Muscle of leg (tissue), 3 donors: ENCODE measurements at regions not wholly inside any gene's neighbourhood (a gene's known extent, or its start where the extent isn't known, plus 50 kb on each side); places are given as distances from the start of the nearest gene placed in this dataset.

ENCODE experiments used
- DNase-seq: peaks from one replicate; pipeline ENCODE4 v3.0.0; 2013
- H3K27ac ChIP-seq: one replicate; pipeline ENCODE4 v1.5.1; 2013; ENCODE audit warnings: mild to moderate bottlenecking, low read length, control low read depth
- H3K27me3 ChIP-seq: one replicate; pipeline ENCODE4 v1.6.1; 2013; ENCODE audit warnings: low read length; ENCODE audit not compliant: control insufficient read depth, insufficient read depth
- H3K36me3 ChIP-seq: one replicate; pipeline ENCODE4 v1.6.1; 2013; ENCODE audit warnings: low read length; ENCODE audit not compliant: control insufficient read depth, insufficient read depth
- H3K4me1 ChIP-seq: one replicate; pipeline ENCODE4 v1.6.1; 2013; ENCODE audit warnings: low read length; ENCODE audit not compliant: control insufficient read depth, insufficient read depth
- H3K4me3 ChIP-seq: one replicate; pipeline ENCODE4 v1.5.1; 2013; ENCODE audit warnings: low read length, control low read depth
- H3K9me3 ChIP-seq: replicated peaks from 2 replicates; pipeline ENCODE4 v1.6.1; 2013; ENCODE audit warnings: low read depth, low read length; ENCODE audit not compliant: control insufficient read depth
- WGBS: methylation state at CpG from one replicate; pipeline ENCODE4 v1.1.5; 2013; ENCODE audit warnings: missing lambda C conversion rate; ENCODE audit not compliant: insufficient coverage; 5-methylcytosine and 5-hydroxymethylcytosine counted together

DNA sequence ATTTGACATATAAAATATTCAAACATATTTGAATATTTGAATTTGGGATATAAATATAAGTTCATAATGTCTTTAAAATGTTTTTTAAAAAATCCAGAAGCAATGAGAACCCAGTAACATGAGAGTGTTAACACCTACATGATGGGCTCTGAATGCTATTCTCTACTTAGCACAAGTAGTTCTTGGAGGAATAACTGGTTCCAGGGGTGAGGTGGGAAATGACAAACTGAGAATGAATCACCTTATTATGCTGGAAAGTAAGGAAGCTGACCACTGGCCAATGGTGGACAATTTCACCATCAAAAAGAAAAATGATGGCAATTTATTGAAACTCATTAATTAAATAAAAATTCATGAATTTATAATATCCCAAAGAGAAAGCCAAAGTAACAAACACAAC lies 79.6 kb upstream of the NABP1 start:
- no peaks in the 10 kb centered on the region for H3K27me3 ChIP-seq
- no peak overlapping the region for H3K4me3 ChIP-seq
- no peak overlapping the region for H3K27ac ChIP-seq
- no peaks in the 10 kb centered on the region for H3K36me3 ChIP-seq
- H3K9me3 ChIP-seq = no peaks in the 10 kb centered on the region
- no peak for DNase-seq
- no peaks in the 10 kb centered on the region for H3K4me1 ChIP-seq

DNA sequence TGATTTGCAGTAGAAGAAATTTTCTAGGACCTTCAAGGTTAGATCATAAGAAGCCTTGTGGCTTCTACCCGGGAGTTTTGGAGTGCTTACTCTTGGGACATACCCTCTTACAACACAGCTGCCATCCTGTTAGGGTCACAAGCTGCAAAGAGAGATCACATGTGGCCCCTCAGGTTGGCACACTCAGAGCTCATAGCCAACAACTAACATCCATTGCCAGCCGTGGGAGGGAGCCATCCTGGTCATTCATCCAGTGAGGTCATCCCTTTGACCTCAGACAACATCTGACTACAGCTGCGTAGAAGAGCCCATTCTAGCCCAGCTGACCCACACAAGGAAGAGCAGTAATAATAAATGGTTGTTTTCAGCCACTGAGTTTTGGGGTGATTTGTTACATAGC lies 76.9 kb upstream of the NABP1 start:
- Histone ChIP-seq H3K27me3 (no peaks in the 10 kb centered on the region), H3K9me3 (no peaks in the 10 kb centered on the region), H3K36me3 (no peaks in the 10 kb centered on the region), H3K4me3 (no peak overlapping the region), H3K4me1 (no peaks in the 10 kb centered on the region), H3K27ac (no peak overlapping the region)
- no peak for DNase-seq
- WGBS = 88% methylated on average over 1 of the region's 3 CpGs

DNA sequence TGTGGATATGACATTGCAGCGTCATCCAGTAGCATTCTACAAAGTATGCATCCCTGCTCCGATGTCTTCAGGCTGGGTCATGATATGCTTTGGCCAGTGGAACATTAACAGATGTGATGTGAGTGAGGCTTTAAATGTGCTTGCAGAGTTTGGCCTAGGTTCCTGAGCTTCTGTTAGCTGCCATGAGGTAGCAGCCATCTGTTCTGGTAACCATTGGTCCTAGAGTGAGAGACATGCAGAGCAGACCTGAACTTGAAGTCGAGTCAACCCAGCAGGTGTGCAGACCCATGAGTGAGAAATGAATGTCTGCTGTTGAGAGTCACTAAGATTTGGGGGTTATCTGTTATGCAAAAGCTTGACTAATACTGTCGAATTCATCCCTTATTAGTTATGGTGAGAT lies 73.8 kb upstream of the NABP1 start:
- Histone ChIP-seq H3K4me1 (no peaks in the 10 kb centered on the region), H3K27ac (no peak overlapping the region), H3K27me3 (no peaks in the 10 kb centered on the region), H3K9me3 (no peaks in the 10 kb centered on the region), H3K4me3 (no peak overlapping the region), H3K36me3 (no peaks in the 10 kb centered on the region)
- 20% methylated on average over 1 of the region's 4 CpGs for WGBS
- DNase-seq = no peak

DNA sequence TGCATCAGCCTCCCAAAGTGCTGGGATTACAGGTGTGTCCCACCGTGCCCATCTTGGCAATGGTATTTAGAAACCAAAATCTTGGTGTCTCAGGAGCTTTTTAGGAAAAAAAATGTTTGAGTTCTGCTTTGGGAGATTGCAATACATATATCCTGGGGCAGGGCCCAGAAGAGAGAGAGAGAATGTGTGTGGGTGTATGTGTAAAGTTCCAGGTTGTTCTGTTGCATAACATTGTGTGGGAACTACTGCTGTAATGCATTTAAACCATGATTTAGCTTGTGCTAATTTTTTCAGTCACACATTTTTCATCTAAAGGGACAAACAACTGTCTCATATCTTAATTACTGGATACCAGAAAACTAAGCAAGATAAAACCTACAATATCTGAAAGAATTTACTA lies 70.8 kb upstream of the NABP1 start:
- Histone ChIP-seq H3K27me3 (no peaks in the 10 kb centered on the region), H3K36me3 (no peaks in the 10 kb centered on the region), H3K4me3 (no peak overlapping the region), H3K9me3 (no peaks in the 10 kb centered on the region), H3K4me1 (no peaks in the 10 kb centered on the region), H3K27ac (no peak overlapping the region)
- DNase-seq = no peak
- WGBS = no CpG with 5 or more reads among the region's 1 CpG

DNA sequence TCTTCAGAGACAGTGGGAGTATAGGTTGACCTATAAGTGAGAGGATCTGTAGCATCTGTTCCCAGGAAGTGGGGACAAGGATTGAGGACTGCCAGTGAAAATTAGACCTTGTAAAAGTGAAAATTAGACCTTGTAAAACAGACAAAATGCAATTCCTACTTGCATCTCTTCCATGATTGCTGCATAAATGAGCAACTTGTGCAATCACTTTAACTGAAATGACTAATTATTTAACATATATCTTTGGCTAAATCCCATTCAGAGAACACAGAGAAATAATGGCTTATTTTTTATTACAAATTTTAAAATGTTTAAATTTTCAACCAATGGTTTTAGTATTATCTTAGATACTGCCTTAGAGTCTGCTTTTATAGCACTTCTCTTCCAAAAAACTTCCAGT lies 67.2 kb upstream of the NABP1 start:
- no peaks in the 10 kb centered on the region for H3K4me1 ChIP-seq
- H3K27me3 ChIP-seq = no peaks in the 10 kb centered on the region
- DNase-seq = no peak
- no peaks in the 10 kb centered on the region for H3K36me3 ChIP-seq
- H3K4me3 ChIP-seq = no peak overlapping the region
- no peaks in the 10 kb centered on the region for H3K9me3 ChIP-seq
- no peak overlapping the region for H3K27ac ChIP-seq

DNA sequence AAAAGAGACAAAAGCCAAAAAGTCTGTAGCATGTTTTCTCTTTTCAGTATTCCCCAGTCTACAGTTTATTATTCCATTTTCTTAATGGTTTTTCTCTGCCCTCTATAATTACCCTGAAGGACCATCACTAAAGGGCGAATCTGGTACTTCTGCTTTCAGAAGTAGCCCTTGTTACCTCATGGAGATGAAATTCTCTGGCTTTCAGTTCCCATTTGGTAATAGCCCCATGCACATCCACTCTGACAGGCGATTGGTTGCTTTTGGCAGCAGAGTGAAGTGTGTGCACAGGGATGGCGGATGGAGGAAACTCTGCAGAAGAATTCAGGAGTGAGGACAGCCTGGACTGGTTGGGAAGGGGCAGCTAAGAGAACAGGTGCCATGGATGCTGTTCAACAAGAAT lies 66.3 kb upstream of the NABP1 start:
- H3K36me3 ChIP-seq = no peaks in the 10 kb centered on the region
- DNase-seq = peak; percentile 72
- H3K4me1 ChIP-seq = no peaks in the 10 kb centered on the region
- no peak overlapping the region for H3K27ac ChIP-seq
- H3K4me3 ChIP-seq = no peak overlapping the region
- no peaks in the 10 kb centered on the region for H3K27me3 ChIP-seq
- H3K9me3 ChIP-seq = no peaks in the 10 kb centered on the region
- WGBS = 80% methylated on average over 1 of the region's 3 CpGs

- Histone ChIP-seq H3K9me3 (no peaks in the 10 kb centered on the region), H3K27me3 (no peaks in the 10 kb centered on the region), H3K4me3 (no peak overlapping the region), H3K36me3 (no peaks in the 10 kb centered on the region), H3K4me1 (no peaks in the 10 kb centered on the region), H3K27ac (no peak overlapping the region)
- DNase-seq = no peak
- whole genome bisulfite sequencing = no CpG with 5 or more reads among the region's 1 CpG
These were observed 65.4 kb upstream of the NABP1 start for GRCh38 chr2:191612496-191612895.

DNA sequence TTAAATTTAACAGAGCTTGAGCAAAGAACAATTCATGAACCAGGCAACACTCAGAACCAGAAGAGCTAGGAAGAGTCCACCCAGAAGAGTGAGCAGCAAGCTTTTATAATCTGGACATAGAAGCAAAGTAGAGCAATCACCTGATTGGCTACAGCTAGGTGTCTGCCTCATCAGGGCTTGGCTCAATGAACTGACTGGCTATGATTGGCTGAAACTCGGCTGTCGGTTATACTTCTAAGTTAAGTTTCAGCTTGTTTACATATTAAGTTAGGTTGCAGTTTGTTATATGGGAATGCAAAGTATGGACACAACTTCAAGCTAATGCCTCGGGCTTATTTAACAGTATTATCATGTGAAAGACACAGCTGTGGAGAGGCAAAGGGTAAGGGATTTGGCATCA lies 63.2 kb upstream of the NABP1 start:
- WGBS = 86% methylated on average over 1 of the region's 3 CpGs
- Histone ChIP-seq H3K9me3 (no peaks in the 10 kb centered on the region), H3K4me3 (no peak overlapping the region), H3K4me1 (no peaks in the 10 kb centered on the region), H3K27me3 (no peaks in the 10 kb centered on the region), H3K36me3 (no peaks in the 10 kb centered on the region), H3K27ac (no peak overlapping the region)
- no peak for DNase-seq

DNA sequence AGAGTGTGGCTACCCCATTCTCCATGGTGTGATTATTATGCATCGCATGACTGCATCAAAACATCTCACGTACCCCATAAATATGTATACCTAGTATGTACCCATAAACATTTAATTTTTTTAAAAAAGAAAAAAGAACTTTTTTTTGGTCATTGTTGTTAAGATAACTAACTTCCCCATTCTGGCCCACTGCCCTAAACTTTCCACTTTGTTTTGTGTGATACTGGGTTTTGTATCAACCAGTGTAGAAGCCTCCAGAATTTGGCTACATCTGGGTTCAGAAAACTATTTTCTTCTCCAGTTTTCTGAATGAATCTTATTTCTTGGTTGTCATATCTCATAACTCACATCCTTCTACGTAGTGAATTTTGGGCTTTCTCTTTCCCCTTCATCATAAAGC lies 62.3 kb upstream of the NABP1 start:
- no peaks in the 10 kb centered on the region for H3K4me1 ChIP-seq
- no peak for DNase-seq
- no CpG with 5 or more reads among the region's 3 CpGs for WGBS
- no peaks in the 10 kb centered on the region for H3K36me3 ChIP-seq
- no peak overlapping the region for H3K27ac ChIP-seq
- no peaks in the 10 kb centered on the region for H3K27me3 ChIP-seq
- no peak overlapping the region for H3K4me3 ChIP-seq
- H3K9me3 ChIP-seq = no peaks in the 10 kb centered on the region

- Histone ChIP-seq H3K4me1 (no peaks in the 10 kb centered on the region), H3K27me3 (no peaks in the 10 kb centered on the region), H3K9me3 (no peaks in the 10 kb centered on the region), H3K4me3 (no peak overlapping the region), H3K27ac (no peak overlapping the region), H3K36me3 (no peaks in the 10 kb centered on the region)
- no CpG with 5 or more reads among the region's 4 CpGs for WGBS
- no peak for DNase-seq
These were observed 60.4 kb upstream of the NABP1 start for GRCh38 chr2:191617575-191617974.

DNA sequence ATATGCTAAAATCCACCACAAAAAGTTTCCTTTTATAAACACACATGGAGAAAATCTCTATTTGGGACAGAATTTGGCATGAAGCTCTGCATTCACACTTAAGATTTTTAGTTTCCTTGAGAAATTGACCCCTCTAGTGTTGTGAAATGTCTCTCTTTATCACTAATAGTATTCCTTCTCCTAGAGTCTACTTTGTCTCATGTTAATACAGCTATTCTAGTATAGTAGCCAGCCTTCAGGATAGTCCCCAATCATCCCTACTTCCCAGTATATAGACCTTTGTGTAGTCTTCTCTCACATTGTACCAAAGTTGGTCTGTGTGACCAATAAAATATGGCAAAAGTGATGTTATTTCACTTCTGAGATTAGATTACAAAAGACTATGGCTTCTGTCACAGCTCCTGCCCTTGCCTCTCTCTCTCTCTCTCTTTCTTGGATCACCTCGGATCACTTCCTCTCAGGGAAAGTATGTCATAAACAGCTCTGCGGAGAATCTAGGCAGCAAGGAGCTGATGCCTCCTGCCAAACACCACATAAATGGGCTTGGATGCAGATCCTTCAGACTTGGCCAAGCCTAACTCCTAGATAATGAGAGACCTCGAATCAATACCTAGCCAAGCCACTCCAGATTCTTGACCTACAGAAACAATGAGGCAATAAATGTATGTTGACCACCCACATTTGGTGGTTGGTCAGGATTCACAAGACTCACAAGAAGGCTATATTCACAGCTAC lies 59.7 kb upstream of the NABP1 start:
- no peaks in the 10 kb centered on the region for H3K27me3 ChIP-seq
- H3K36me3 ChIP-seq = no peaks in the 10 kb centered on the region
- peak; percentile 24 for DNase-seq
- H3K4me3 ChIP-seq = no peak overlapping the region
- no peaks in the 10 kb centered on the region for H3K9me3 ChIP-seq
- WGBS = 59% methylated on average over 3 of the region's 3 CpGs
- no peaks in the 10 kb centered on the region for H3K4me1 ChIP-seq
- H3K27ac ChIP-seq = no peak overlapping the region
